ENCODE measurements at regions not wholly inside any gene's neighbourhood (a gene's known extent, or its start where the extent isn't known, plus 50 kb on each side); places are given as distances from the start of the nearest gene placed in this dataset.

DNA sequence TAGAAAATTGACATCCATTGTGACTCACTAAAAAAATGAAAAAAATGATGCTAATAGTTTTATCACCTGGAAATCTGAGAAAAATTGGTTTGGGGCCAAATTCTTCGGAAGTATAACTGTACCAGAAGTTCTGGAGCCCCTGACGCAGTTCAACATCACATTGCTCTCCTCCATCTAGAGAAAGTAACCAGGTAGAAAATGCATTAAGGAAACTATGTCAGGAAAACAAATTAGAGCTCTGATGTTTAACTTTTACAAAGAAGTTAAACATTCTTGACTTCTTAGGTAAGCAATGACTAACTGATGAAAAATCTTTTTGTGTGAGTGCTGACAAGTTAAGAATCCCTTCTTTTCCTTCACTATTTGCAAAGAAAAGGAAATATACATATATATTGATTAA is 61.1 kb upstream of the TMEM196 start:
- Mint-ChIP-seq H3K27ac (no peak overlapping the region), H3K9me3 (ENCODE audit: insufficient read depth) (no peaks in the 10 kb centered on the region), H3K27me3 (no peaks in the 10 kb centered on the region), H3K4me3 (no peak overlapping the region), H3K4me1 (no peaks in the 10 kb centered on the region)
- Histone ChIP-seq H3K4me1 (ENCODE audit: control insufficient read depth in 2 of 2, insufficient read depth in 2 of 2, low read length in 2 of 2) (no peaks in the 10 kb centered on the region), H4K20me1 (ENCODE audit: control insufficient read depth, insufficient read depth, low read length, poor library complexity, severe bottlenecking) (no peaks in the 10 kb centered on the region), H3K9me3 (ENCODE audit: control extremely low read depth in 1 of 3, control insufficient read depth in 2 of 3, insufficient read depth in 1 of 3, low read length in 2 of 3) (no peaks in the 10 kb centered on the region), H3K4me2 (replicated peaks; ENCODE audit: low read depth, low read length, poor library complexity, severe bottlenecking) (no peak overlapping the region), H3K27ac (ENCODE audit: low read length in 2 of 2) (no peak overlapping the region), H3K36me3 (replicated peaks in 1 of 2; ENCODE audit: control extremely low read depth in 1 of 2, control insufficient read depth in 1 of 2, extremely low read depth in 1 of 2, insufficient read depth in 2 of 2, low read length in 1 of 2) (no peaks in the 10 kb centered on the region), H3K27me3 (replicated peaks in 1 of 4; ENCODE audit: control extremely low read depth in 1 of 4, control insufficient read depth in 3 of 4, insufficient read depth in 4 of 4, low read length in 3 of 4) (no peaks in the 10 kb centered on the region), H3K79me2 (ENCODE audit: control insufficient read depth, insufficient read depth, low read length) (no peaks in the 10 kb centered on the region), H2AFZ (ENCODE audit: insufficient read depth, low read depth, low read length, poor library complexity, severe bottlenecking) (no peak overlapping the region), H3K9ac (ENCODE audit: low read length) (no peak overlapping the region), H3K4me3 (ENCODE audit: control extremely low read depth in 1 of 5, extremely low read depth in 1 of 5, insufficient read depth in 1 of 5, low read depth in 2 of 5, low read length in 4 of 5) (no peak overlapping the region)
- POLR2A ChIA-PET: no interaction called here
- no CpG with 5 or more reads among the region's 2 CpGs for WGBS (ENCODE audit: insufficient coverage)
- no peak for DNase-seq
- no peak for ATAC-seq (ENCODE audit: low read depth)
- CTCF ChIA-PET: no interaction called here
- intact Hi-C loops (cut with micrococcal nuclease): no loop called here
- TF ChIP-seq, protein P1, sequence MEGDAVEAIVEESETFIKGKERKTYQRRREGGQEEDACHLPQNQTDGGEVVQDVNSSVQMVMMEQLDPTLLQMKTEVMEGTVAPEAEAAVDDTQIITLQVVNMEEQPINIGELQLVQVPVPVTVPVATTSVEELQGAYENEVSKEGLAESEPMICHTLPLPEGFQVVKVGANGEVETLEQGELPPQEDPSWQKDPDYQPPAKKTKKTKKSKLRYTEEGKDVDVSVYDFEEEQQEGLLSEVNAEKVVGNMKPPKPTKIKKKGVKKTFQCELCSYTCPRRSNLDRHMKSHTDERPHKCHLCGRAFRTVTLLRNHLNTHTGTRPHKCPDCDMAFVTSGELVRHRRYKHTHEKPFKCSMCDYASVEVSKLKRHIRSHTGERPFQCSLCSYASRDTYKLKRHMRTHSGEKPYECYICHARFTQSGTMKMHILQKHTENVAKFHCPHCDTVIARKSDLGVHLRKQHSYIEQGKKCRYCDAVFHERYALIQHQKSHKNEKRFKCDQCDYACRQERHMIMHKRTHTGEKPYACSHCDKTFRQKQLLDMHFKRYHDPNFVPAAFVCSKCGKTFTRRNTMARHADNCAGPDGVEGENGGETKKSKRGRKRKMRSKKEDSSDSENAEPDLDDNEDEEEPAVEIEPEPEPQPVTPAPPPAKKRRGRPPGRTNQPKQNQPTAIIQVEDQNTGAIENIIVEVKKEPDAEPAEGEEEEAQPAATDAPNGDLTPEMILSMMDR (IDR thresholded peaks at IDR 0.05): no peak
- no peak for TF ChIP-seq EZH2 (IDR thresholded peaks at IDR 0.05; ENCODE audit: borderline replicate concordance, insufficient read depth, low read depth, low read length, poor library complexity, severe bottlenecking)

DNA sequence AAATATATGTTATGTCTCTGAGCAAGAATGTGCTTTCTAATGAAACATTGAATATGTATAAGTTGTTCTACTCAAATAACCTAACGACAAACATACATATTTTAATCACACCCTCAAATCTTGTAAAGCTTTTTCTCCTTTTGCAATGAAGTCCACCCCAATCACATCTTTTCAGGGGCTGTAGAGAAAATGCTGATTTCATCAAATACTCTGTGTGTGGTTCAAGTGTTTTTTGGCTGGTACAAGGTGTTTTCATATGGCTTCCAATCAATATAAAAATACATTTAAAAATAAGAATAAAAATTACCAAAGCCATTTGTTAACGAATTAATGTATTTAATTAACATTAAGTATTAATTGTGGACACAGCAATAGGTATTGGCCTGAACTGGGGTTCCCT is 57.2 kb upstream of the TMEM196 start:
- Mint-ChIP-seq H3K27ac (no peak overlapping the region), H3K27me3 (no peaks in the 10 kb centered on the region), H3K4me3 (no peak overlapping the region), H3K9me3 (ENCODE audit: insufficient read depth) (no peaks in the 10 kb centered on the region), H3K4me1 (no peaks in the 10 kb centered on the region)
- ATAC-seq (ENCODE audit: low read depth) (no peak), DNase-seq (no peak)
- Histone ChIP-seq H3K79me2 (ENCODE audit: control insufficient read depth, insufficient read depth, low read length) (no peaks in the 10 kb centered on the region), H3K4me1 (ENCODE audit: control insufficient read depth in 2 of 2, insufficient read depth in 2 of 2, low read length in 2 of 2) (no peaks in the 10 kb centered on the region), H3K4me2 (replicated peaks; ENCODE audit: low read depth, low read length, poor library complexity, severe bottlenecking) (no peak overlapping the region), H3K9me3 (ENCODE audit: control extremely low read depth in 1 of 3, control insufficient read depth in 2 of 3, insufficient read depth in 1 of 3, low read length in 2 of 3) (no peaks in the 10 kb centered on the region), H4K20me1 (ENCODE audit: control insufficient read depth, insufficient read depth, low read length, poor library complexity, severe bottlenecking) (no peaks in the 10 kb centered on the region), H3K36me3 (replicated peaks in 1 of 2; ENCODE audit: control extremely low read depth in 1 of 2, control insufficient read depth in 1 of 2, extremely low read depth in 1 of 2, insufficient read depth in 2 of 2, low read length in 1 of 2) (no peaks in the 10 kb centered on the region), H3K9ac (ENCODE audit: low read length) (no peak overlapping the region), H3K27me3 (replicated peaks in 1 of 4; ENCODE audit: control extremely low read depth in 1 of 4, control insufficient read depth in 3 of 4, insufficient read depth in 4 of 4, low read length in 3 of 4) (no peaks in the 10 kb centered on the region), H3K27ac (ENCODE audit: low read length in 2 of 2) (no peak overlapping the region), H2AFZ (ENCODE audit: insufficient read depth, low read depth, low read length, poor library complexity, severe bottlenecking) (no peak overlapping the region), H3K4me3 (ENCODE audit: control extremely low read depth in 1 of 5, extremely low read depth in 1 of 5, insufficient read depth in 1 of 5, low read depth in 2 of 5, low read length in 4 of 5) (no peak overlapping the region)
- POLR2A ChIA-PET: no interaction called here
- no peak for TF ChIP-seq EZH2 (IDR thresholded peaks at IDR 0.05; ENCODE audit: borderline replicate concordance, insufficient read depth, low read depth, low read length, poor library complexity, severe bottlenecking)
- TF ChIP-seq, protein P1 (IDR thresholded peaks at IDR 0.05): no peak
- no CpG with 5 or more reads among the region's 2 CpGs for WGBS (ENCODE audit: insufficient coverage)
- intact Hi-C loops (cut with micrococcal nuclease): no loop called here
- CTCF ChIA-PET: no interaction called here
